ENCODE measurements at regions not wholly inside any gene's neighbourhood (a gene's known extent, or its start where the extent isn't known, plus 50 kb on each side); places are given as distances from the start of the nearest gene placed in this dataset.

- Mint-ChIP-seq H3K36me3 (no peaks in the 10 kb centered on the region), H3K4me3 (no peak overlapping the region), H3K27me3 (ENCODE audit: low read depth) (no peaks in the 10 kb centered on the region), H3K4me1 (peaks cover 21% of the 10 kb centered on the region), H3K9me3 (no peaks in the 10 kb centered on the region), H3K27ac (no peak overlapping the region)
- TF ChIP-seq, protein P1, sequence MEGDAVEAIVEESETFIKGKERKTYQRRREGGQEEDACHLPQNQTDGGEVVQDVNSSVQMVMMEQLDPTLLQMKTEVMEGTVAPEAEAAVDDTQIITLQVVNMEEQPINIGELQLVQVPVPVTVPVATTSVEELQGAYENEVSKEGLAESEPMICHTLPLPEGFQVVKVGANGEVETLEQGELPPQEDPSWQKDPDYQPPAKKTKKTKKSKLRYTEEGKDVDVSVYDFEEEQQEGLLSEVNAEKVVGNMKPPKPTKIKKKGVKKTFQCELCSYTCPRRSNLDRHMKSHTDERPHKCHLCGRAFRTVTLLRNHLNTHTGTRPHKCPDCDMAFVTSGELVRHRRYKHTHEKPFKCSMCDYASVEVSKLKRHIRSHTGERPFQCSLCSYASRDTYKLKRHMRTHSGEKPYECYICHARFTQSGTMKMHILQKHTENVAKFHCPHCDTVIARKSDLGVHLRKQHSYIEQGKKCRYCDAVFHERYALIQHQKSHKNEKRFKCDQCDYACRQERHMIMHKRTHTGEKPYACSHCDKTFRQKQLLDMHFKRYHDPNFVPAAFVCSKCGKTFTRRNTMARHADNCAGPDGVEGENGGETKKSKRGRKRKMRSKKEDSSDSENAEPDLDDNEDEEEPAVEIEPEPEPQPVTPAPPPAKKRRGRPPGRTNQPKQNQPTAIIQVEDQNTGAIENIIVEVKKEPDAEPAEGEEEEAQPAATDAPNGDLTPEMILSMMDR (IDR thresholded peaks at IDR 0.05; ENCODE audit: unreplicated experiment): no peak
- DNase-seq (ENCODE audit: low spot score in 2 of 2, unreplicated experiment in 2 of 2): no peak
Observed at GRCh38 chr18:46421973-46422551, 235.0 kb downstream of the LOXHD1 start.

- TF ChIP-seq, protein P1 (IDR thresholded peaks at IDR 0.05; ENCODE audit: unreplicated experiment): no peak
- H3K4me1 Mint-ChIP-seq: peaks cover 21% of the 10 kb centered on the region
- H3K36me3 Mint-ChIP-seq: no peaks in the 10 kb centered on the region
- no peak overlapping the region for H3K4me3 Mint-ChIP-seq
- H3K9me3 Mint-ChIP-seq: no peaks in the 10 kb centered on the region
- H3K27ac Mint-ChIP-seq: no peak overlapping the region
- no peak for DNase-seq (ENCODE audit: low spot score in 2 of 2, unreplicated experiment in 2 of 2)
- no peaks in the 10 kb centered on the region for H3K27me3 Mint-ChIP-seq (ENCODE audit: low read depth)
Observed at GRCh38 chr18:46422552-46423055, 234.4 kb downstream of the LOXHD1 start.

- H3K27me3 Mint-ChIP-seq (ENCODE audit: low read depth): no peaks in the 10 kb centered on the region
- TF ChIP-seq, protein P1 (IDR thresholded peaks at IDR 0.05; ENCODE audit: unreplicated experiment): no peak
- DNase-seq (ENCODE audit: low spot score in 2 of 2, unreplicated experiment in 2 of 2): no peak
- peaks cover 21% of the 10 kb centered on the region for H3K4me1 Mint-ChIP-seq
- no peak overlapping the region for H3K4me3 Mint-ChIP-seq
- H3K36me3 Mint-ChIP-seq: no peaks in the 10 kb centered on the region
- no peaks in the 10 kb centered on the region for H3K9me3 Mint-ChIP-seq
- H3K27ac Mint-ChIP-seq: no peak overlapping the region
Observed at GRCh38 chr18:46423226-46423805, 233.7 kb downstream of the LOXHD1 start.

DNA sequence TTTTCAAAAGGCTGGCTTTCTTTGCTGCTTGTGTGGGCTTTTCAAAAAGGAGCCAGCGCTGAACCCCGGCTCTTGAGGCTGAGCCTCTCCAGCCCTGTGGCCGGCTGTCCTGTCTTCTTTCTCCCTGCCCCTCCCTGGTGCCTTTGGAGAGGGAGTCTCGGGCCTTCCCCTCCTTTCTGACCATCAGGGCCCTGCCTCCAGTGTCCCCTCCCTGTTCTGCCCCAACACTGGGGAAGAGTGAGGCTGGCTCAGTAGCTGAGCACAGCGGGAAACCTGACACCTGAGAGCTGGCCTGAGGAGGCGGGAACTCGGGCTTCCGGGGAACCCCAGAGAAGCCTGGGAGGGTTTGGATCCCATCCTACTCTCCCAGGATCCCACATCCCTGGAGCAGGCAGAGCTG, 232.1 kb downstream of the LOXHD1 start:
- TF ChIP-seq, protein P1 (IDR thresholded peaks at IDR 0.05; ENCODE audit: unreplicated experiment): no peak
- no peaks in the 10 kb centered on the region for H3K27me3 Mint-ChIP-seq (ENCODE audit: low read depth)
- no peak overlapping the region for H3K27ac Mint-ChIP-seq
- peaks cover 6% of the 10 kb centered on the region for H3K4me1 Mint-ChIP-seq
- no peak overlapping the region for H3K4me3 Mint-ChIP-seq
- H3K36me3 Mint-ChIP-seq: no peaks in the 10 kb centered on the region
- H3K9me3 Mint-ChIP-seq: no peaks in the 10 kb centered on the region
- DNase-seq (ENCODE audit: low spot score in 2 of 2, unreplicated experiment in 2 of 2): no peak

- TF ChIP-seq, protein P1 (IDR thresholded peaks at IDR 0.05; ENCODE audit: unreplicated experiment): no peak
- H3K27ac Mint-ChIP-seq: no peak overlapping the region
- no peak for DNase-seq (ENCODE audit: low spot score in 2 of 2, unreplicated experiment in 2 of 2)
- H3K4me3 Mint-ChIP-seq: no peak overlapping the region
- H3K27me3 Mint-ChIP-seq (ENCODE audit: low read depth): no peaks in the 10 kb centered on the region
- no peaks in the 10 kb centered on the region for H3K36me3 Mint-ChIP-seq
- peaks cover 4% of the 10 kb centered on the region for H3K4me1 Mint-ChIP-seq
- H3K9me3 Mint-ChIP-seq: no peaks in the 10 kb centered on the region
Observed at GRCh38 chr18:46425511-46425910, 231.5 kb downstream of the LOXHD1 start.
